ENCODE measurements at regions not wholly inside any gene's neighbourhood (a gene's known extent, or its start where the extent isn't known, plus 50 kb on each side); places are given as distances from the start of the nearest gene placed in this dataset.

DNA sequence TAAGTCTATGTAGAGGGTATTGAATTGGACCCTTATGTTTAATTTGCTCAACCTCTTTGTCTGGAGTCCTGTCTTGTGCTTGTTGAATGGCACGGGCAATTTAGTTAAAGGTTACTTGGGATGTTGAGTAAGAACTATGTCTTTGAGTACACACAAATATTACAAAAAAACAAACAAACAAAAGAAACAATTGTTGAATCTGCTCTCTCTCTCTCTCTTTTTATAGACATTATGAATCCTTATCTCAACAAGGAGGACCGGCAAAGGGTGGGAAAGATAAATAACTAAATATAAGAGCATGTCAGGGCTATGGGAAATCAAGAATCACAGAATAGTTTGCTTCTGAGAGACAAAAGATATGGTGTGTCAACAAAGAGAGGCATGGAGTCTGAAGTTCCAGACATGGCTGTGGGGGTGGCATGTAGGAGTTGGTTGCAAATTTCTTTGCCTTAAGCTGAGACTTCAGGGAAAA lies 608.6 kb downstream of the UTRN start:
- no peak for TF ChIP-seq POLR2A (IDR thresholded peaks at IDR 0.05)
- no peak for TF ChIP-seq POLR2AphosphoS5 (IDR thresholded peaks at IDR 0.05)
- TF ChIP-seq EP300 (IDR thresholded peaks at IDR 0.05) = no peak

Measured in upper lobe of left lung (tissue), 4 donors.